ENCODE measurements at regions not wholly inside any gene's neighbourhood (a gene's known extent, or its start where the extent isn't known, plus 50 kb on each side); places are given as distances from the start of the nearest gene placed in this dataset.

GRCh38 chr4:149238097-149238496 lies 577.5 kb downstream of the IQCM start:
- TF ChIP-seq CTCF (IDR thresholded peaks at IDR 0.05) (no peak), POLR2A (IDR thresholded peaks at IDR 0.05) (no peak)
